Natural killer cell treated with Interleukin-12 subunit alpha and Interleukin-12 subunit beta and Interleukin-15 and Interleukin-18, amount 100 ng/mL, for 72 hours (primary cell): ENCODE measurements at regions not wholly inside any gene's neighbourhood (a gene's known extent, or its start where the extent isn't known, plus 50 kb on each side); places are given as distances from the start of the nearest gene placed in this dataset.
A peak's percentile ranks its signal among the peaks of the same experiment; 100 is the strongest.
"Not testable (repeated sequence)": the region's sequence is repeated elsewhere in the genome, so short reads cannot be mapped to it uniquely, and the experiment has no call there.

Source experiments
- ATAC-seq, 2 donors: fragments of 150-1000 bp; cut with Tn5 transposase in 1 of 2; sonication (Bioruptor Pico), chemical (Tn5 transposase) in 1 of 2; 2 replicates each; pipeline ENCODE4 v1.10.0; 2021
- DNase-seq: peaks from one replicate; pipeline ENCODE4 v3.0.0; 2022; ENCODE audit warnings: low spot score
- H3K27ac Mint-ChIP-seq, 2 donors: 1 replicate in 1 of 2; 2 replicates in 1 of 2; pipeline ENCODE4 v1.8.0; 2022; ENCODE audit warnings: mixed read lengths in 2 of 2, mild to moderate bottlenecking in 1 of 2, moderate library complexity in 1 of 2
- H3K27me3 Mint-ChIP-seq, 2 donors: 1 replicate in 1 of 2; 2 replicates in 1 of 2; pipeline ENCODE4 v1.8.0; 2022; ENCODE audit warnings: mixed read lengths in 2 of 2
- H3K36me3 Mint-ChIP-seq: one replicate; pipeline ENCODE4 v1.8.0; 2022; ENCODE audit warnings: mixed read lengths
- H3K4me1 Mint-ChIP-seq, 2 donors: 1 replicate in 1 of 2; 2 replicates in 1 of 2; pipeline ENCODE4 v1.8.0; 2022; ENCODE audit warnings: low read depth in 2 of 2, mixed read lengths in 2 of 2, mild to moderate bottlenecking in 1 of 2
- H3K4me3 Mint-ChIP-seq: one replicate; pipeline ENCODE4 v1.8.0; 2022; ENCODE audit warnings: mixed read lengths
- H3K9me3 Mint-ChIP-seq: 2 replicates; pipeline ENCODE4 v1.8.0; 2022; ENCODE audit warnings: mixed read lengths

- no peak overlapping the region for H3K4me3 Mint-ChIP-seq
- DNase-seq: no peak
- no peaks in the 10 kb centered on the region for H3K36me3 Mint-ChIP-seq
- peaks cover 0 to 3% of the 10 kb centered on the region in 2 donors for H3K4me1 Mint-ChIP-seq
- H3K27me3 Mint-ChIP-seq: no peaks in the 10 kb centered on the region
- no peak overlapping the region for H3K27ac Mint-ChIP-seq
- no peaks in the 10 kb centered on the region for H3K9me3 Mint-ChIP-seq
- no peak for ATAC-seq
Observed at GRCh38 chr12:46484396-46485061, 112.0 kb upstream of the SLC38A2 start.

GRCh38 chr12:46483572-46484395 is 111.2 kb upstream of the SLC38A2 start:
- DNase-seq (no peak), ATAC-seq (no peak)
- Mint-ChIP-seq H3K36me3 (no peaks in the 10 kb centered on the region), H3K4me3 (no peak overlapping the region), H3K27ac (no peak overlapping the region), H3K9me3 (no peaks in the 10 kb centered on the region), H3K27me3 (no peaks in the 10 kb centered on the region), H3K4me1 (peaks cover 0 to 6% of the 10 kb centered on the region in 2 donors)

- no peak overlapping the region for H3K4me3 Mint-ChIP-seq
- peaks cover 11 to 15% of the 10 kb centered on the region in 2 donors for H3K4me1 Mint-ChIP-seq
- no peak overlapping the region for H3K27ac Mint-ChIP-seq
- no peaks in the 10 kb centered on the region for H3K9me3 Mint-ChIP-seq
- H3K36me3 Mint-ChIP-seq: peaks cover 9% of the 10 kb centered on the region
- no peak for ATAC-seq
- no peaks in the 10 kb centered on the region for H3K27me3 Mint-ChIP-seq
- no peak for DNase-seq
Observed at GRCh38 chr12:46480724-46481123, 108.2 kb upstream of the SLC38A2 start.

- Mint-ChIP-seq H3K27ac (no peak overlapping the region), H3K36me3 (peaks cover 9% of the 10 kb centered on the region), H3K27me3 (no peaks in the 10 kb centered on the region), H3K4me3 (no peak overlapping the region), H3K9me3 (no peaks in the 10 kb centered on the region), H3K4me1 (peaks cover 11 to 15% of the 10 kb centered on the region in 2 donors)
- ATAC-seq (no peak), DNase-seq (no peak)
Observed at GRCh38 chr12:46480316-46480715, 107.7 kb upstream of the SLC38A2 start.

- ATAC-seq: no peak
- peak overlapping the region in 1 of 2 donors; percentile 35 for H3K27ac Mint-ChIP-seq
- no peak for DNase-seq
- H3K4me3 Mint-ChIP-seq: no peak overlapping the region
- H3K27me3 Mint-ChIP-seq: no peaks in the 10 kb centered on the region
- H3K9me3 Mint-ChIP-seq: no peaks in the 10 kb centered on the region
- H3K36me3 Mint-ChIP-seq: peaks cover 9% of the 10 kb centered on the region
- peaks cover 17 to 22% of the 10 kb centered on the region in 2 donors for H3K4me1 Mint-ChIP-seq
Observed at GRCh38 chr12:46478123-46478522, 105.5 kb upstream of the SLC38A2 start.

- Mint-ChIP-seq H3K4me1 (peaks cover 17 to 22% of the 10 kb centered on the region in 2 donors), H3K27ac (peak overlapping the region in 1 of 2 donors; percentile 35), H3K36me3 (peaks cover 9% of the 10 kb centered on the region), H3K27me3 (no peaks in the 10 kb centered on the region), H3K4me3 (no peak overlapping the region), H3K9me3 (no peaks in the 10 kb centered on the region)
- no peak for ATAC-seq
- no peak for DNase-seq
Observed at GRCh38 chr12:46477541-46477940, 105.0 kb upstream of the SLC38A2 start.

GRCh38 chr12:46475972-46476645 is 103.5 kb upstream of the SLC38A2 start:
- Mint-ChIP-seq H3K9me3 (no peaks in the 10 kb centered on the region), H3K4me1 (peaks cover 23 to 33% of the 10 kb centered on the region in 2 donors), H3K27me3 (no peaks in the 10 kb centered on the region), H3K36me3 (peaks cover 9% of the 10 kb centered on the region), H3K27ac (peak overlapping the region in 1 of 2 donors; percentile 8), H3K4me3 (no peak overlapping the region)
- ATAC-seq (no peak), DNase-seq (no peak)

- ATAC-seq, H3K27me3 Mint-ChIP-seq, H3K36me3 Mint-ChIP-seq, H3K4me3 Mint-ChIP-seq, DNase-seq, H3K9me3 Mint-ChIP-seq, H3K27ac Mint-ChIP-seq: not testable (repeated sequence)
- H3K4me1 Mint-ChIP-seq: peaks cover 36 to 46% of the 10 kb centered on the region in 2 donors
Observed at GRCh38 chr12:46474385-46474784, 101.8 kb upstream of the SLC38A2 start.

- Mint-ChIP-seq H3K36me3 (peaks cover 9% of the 10 kb centered on the region), H3K27me3 (no peaks in the 10 kb centered on the region), H3K4me1 (peaks cover 32 to 46% of the 10 kb centered on the region in 2 donors), H3K4me3 (peak overlapping the region; percentile 60), H3K9me3 (no peaks in the 10 kb centered on the region), H3K27ac (peak overlapping the region; percentile 67 to 95)
- DNase-seq (no peak), ATAC-seq (no peak)
Observed at GRCh38 chr12:46473634-46474329, 101.2 kb upstream of the SLC38A2 start.

- no peaks in the 10 kb centered on the region for H3K9me3 Mint-ChIP-seq
- peaks cover 7% of the 10 kb centered on the region for H3K36me3 Mint-ChIP-seq
- no peaks in the 10 kb centered on the region for H3K27me3 Mint-ChIP-seq
- H3K4me3 Mint-ChIP-seq: peak overlapping the region; percentile 60
- H3K4me1 Mint-ChIP-seq: peaks cover 32 to 44% of the 10 kb centered on the region in 2 donors
- DNase-seq (no peak), ATAC-seq (no peak)
- H3K27ac Mint-ChIP-seq: peak overlapping the region; percentile 67 to 95
Observed at GRCh38 chr12:46472893-46473633, 100.5 kb upstream of the SLC38A2 start.

GRCh38 chr12:46472144-46472705 is 99.7 kb upstream of the SLC38A2 start:
- ATAC-seq: no peak
- Mint-ChIP-seq H3K4me1 (peaks cover 27 to 36% of the 10 kb centered on the region in 2 donors), H3K27me3 (no peaks in the 10 kb centered on the region), H3K36me3 (no peaks in the 10 kb centered on the region), H3K9me3 (no peaks in the 10 kb centered on the region), H3K27ac (peak overlapping the region; percentile 26 to 51), H3K4me3 (peak overlapping the region; percentile 32)
- DNase-seq: no peak

- no peak for DNase-seq
- Mint-ChIP-seq H3K4me3 (peak overlapping the region; percentile 19), H3K4me1 (peaks cover 32 to 33% of the 10 kb centered on the region in 2 donors), H3K27ac (no peak overlapping the region), H3K27me3 (no peaks in the 10 kb centered on the region), H3K36me3 (no peaks in the 10 kb centered on the region), H3K9me3 (peaks cover 2% of the 10 kb centered on the region)
- no peak for ATAC-seq
Observed at GRCh38 chr12:46471404-46471803, 98.8 kb upstream of the SLC38A2 start.

- ATAC-seq (no peak), DNase-seq (no peak)
- no peak overlapping the region for H3K27ac Mint-ChIP-seq
Observed at GRCh38 chr12:46470975-46471374, 98.4 kb upstream of the SLC38A2 start.

More at GRCh38 chr12:46470975-46471374, 98.4 kb upstream of the SLC38A2 start:
- peaks cover 30 to 34% of the 10 kb centered on the region in 2 donors for H3K4me1 Mint-ChIP-seq
- H3K36me3 Mint-ChIP-seq: no peaks in the 10 kb centered on the region
- no peaks in the 10 kb centered on the region for H3K27me3 Mint-ChIP-seq
- H3K4me3 Mint-ChIP-seq: peak overlapping the region; percentile 19
- peaks cover 3% of the 10 kb centered on the region for H3K9me3 Mint-ChIP-seq
